ENCODE measurements at regions not wholly inside any gene's neighbourhood (a gene's known extent, or its start where the extent isn't known, plus 50 kb on each side); places are given as distances from the start of the nearest gene placed in this dataset.
"Not testable (repeated sequence)": the region's sequence is repeated elsewhere in the genome, so short reads cannot be mapped to it uniquely, and the experiment has no call there.

- not testable (repeated sequence) for TF ChIP-seq CTCF (tag by site-specific recombination; IDR thresholded peaks at IDR 0.05); ZNF704 (tag by site-specific recombination; IDR thresholded peaks at IDR 0.05); ZNF610 (tag by site-specific recombination; IDR thresholded peaks at IDR 0.05; ENCODE audit: borderline replicate concordance); ZNF184 (tag by site-specific recombination; IDR thresholded peaks at IDR 0.05); ZNF274 (IDR thresholded peaks at IDR 0.05; ENCODE audit: low read length); ZNF274 (tag by site-specific recombination; IDR thresholded peaks at IDR 0.05; ENCODE audit: borderline replicate concordance); ZFHX2 (tag by site-specific recombination; conservative IDR thresholded peaks at IDR 0.05); ZNF266 (tag by site-specific recombination; IDR thresholded peaks at IDR 0.05; ENCODE audit: low read depth)
These were observed 458.0 kb upstream of the NDN start for GRCh38 chr15:24145070-24145469.

Data from HEK293 (cell line).